ENCODE measurements at regions not wholly inside any gene's neighbourhood (a gene's known extent, or its start where the extent isn't known, plus 50 kb on each side); places are given as distances from the start of the nearest gene placed in this dataset.
A peak's percentile ranks its signal among the peaks of the same experiment; 100 is the strongest.

GRCh38 chr7:46649876-46650275 is 728.8 kb upstream of the IGFBP3 start:
- H3K9me3 ChIP-seq = no peaks in the 10 kb centered on the region
- intact Hi-C loops (cut with DNase I) = no loop called here
- no peaks in the 10 kb centered on the region for H3K36me3 ChIP-seq
- DNase-seq (ENCODE audit: extremely low spot score in 2 of 2) = no peak
- H3K27me3 ChIP-seq = no peaks in the 10 kb centered on the region
- no peak overlapping the region for H3K4me3 ChIP-seq
- no peaks in the 10 kb centered on the region for H3K4me1 ChIP-seq
- no peak overlapping the region for H3K27ac ChIP-seq
- TF ChIP-seq POLR2A (IDR thresholded peaks at IDR 0.05) = no peak
- no peak for TF ChIP-seq POLR2AphosphoS5 (IDR thresholded peaks at IDR 0.05; ENCODE audit: insufficient read depth in 1 of 2, low read depth in 1 of 2)
- TF ChIP-seq CTCF (IDR thresholded peaks at IDR 0.05) = no peak

- intact Hi-C loops (cut with DNase I) = no loop called here
- Histone ChIP-seq H3K9me3 (no peaks in the 10 kb centered on the region), H3K4me1 (no peaks in the 10 kb centered on the region), H3K36me3 (no peaks in the 10 kb centered on the region), H3K4me3 (no peak overlapping the region), H3K27me3 (no peaks in the 10 kb centered on the region), H3K27ac (no peak overlapping the region)
- DNase-seq (ENCODE audit: extremely low spot score in 2 of 2) = peak in 1 of 2 donors; percentile 60
- TF ChIP-seq POLR2AphosphoS5 (IDR thresholded peaks at IDR 0.05; ENCODE audit: insufficient read depth in 1 of 2, low read depth in 1 of 2) (no peak), POLR2A (IDR thresholded peaks at IDR 0.05) (no peak), CTCF (IDR thresholded peaks at IDR 0.05) (no peak)
Measured at GRCh38 chr7:46637793-46638735, 717.0 kb upstream of the IGFBP3 start.

GRCh38 chr7:46636022-46636421 is 715.0 kb upstream of the IGFBP3 start:
- no peak overlapping the region for H3K4me3 ChIP-seq
- H3K4me1 ChIP-seq = no peaks in the 10 kb centered on the region
- no peak overlapping the region for H3K27ac ChIP-seq
- no peaks in the 10 kb centered on the region for H3K27me3 ChIP-seq
- no peaks in the 10 kb centered on the region for H3K36me3 ChIP-seq
- TF ChIP-seq POLR2AphosphoS5 (IDR thresholded peaks at IDR 0.05; ENCODE audit: insufficient read depth in 1 of 2, low read depth in 1 of 2) (no peak), POLR2A (IDR thresholded peaks at IDR 0.05) (no peak)
- H3K9me3 ChIP-seq = no peaks in the 10 kb centered on the region
- intact Hi-C loops (cut with DNase I) = no loop called here
- peak in 1 of 2 donors; percentile 49 for DNase-seq (ENCODE audit: extremely low spot score in 2 of 2)

- Histone ChIP-seq H3K9me3 (no peaks in the 10 kb centered on the region), H3K36me3 (no peaks in the 10 kb centered on the region), H3K4me1 (no peaks in the 10 kb centered on the region), H3K27me3 (no peaks in the 10 kb centered on the region), H3K4me3 (no peak overlapping the region), H3K27ac (no peak overlapping the region)
- DNase-seq (ENCODE audit: extremely low spot score in 2 of 2) = no peak
- no peak for TF ChIP-seq POLR2A (IDR thresholded peaks at IDR 0.05)
- TF ChIP-seq POLR2AphosphoS5 (IDR thresholded peaks at IDR 0.05; ENCODE audit: insufficient read depth in 1 of 2, low read depth in 1 of 2) = no peak
- TF ChIP-seq CTCF (IDR thresholded peaks at IDR 0.05) = no peak
- intact Hi-C loops (cut with DNase I) = no loop called here
Measured at GRCh38 chr7:46633630-46634240, 712.7 kb upstream of the IGFBP3 start.

- Histone ChIP-seq H3K9me3 (no peaks in the 10 kb centered on the region), H3K27me3 (no peaks in the 10 kb centered on the region), H3K4me3 (no peak overlapping the region), H3K4me1 (no peaks in the 10 kb centered on the region), H3K27ac (no peak overlapping the region), H3K36me3 (no peaks in the 10 kb centered on the region)
- DNase-seq (ENCODE audit: extremely low spot score in 2 of 2) = no peak
- intact Hi-C loops (cut with DNase I) = no loop called here
- no peak for TF ChIP-seq CTCF (IDR thresholded peaks at IDR 0.05)
Measured at GRCh38 chr7:46633200-46633599, 712.1 kb upstream of the IGFBP3 start.
